WERI-Rb-1 (cell line): ENCODE measurements at regions not wholly inside any gene's neighbourhood (a gene's known extent, or its start where the extent isn't known, plus 50 kb on each side); places are given as distances from the start of the nearest gene placed in this dataset.

Experiments used
- DNase-seq: peaks from one replicate; pipeline ENCODE4 v3.0.0-alpha.2; 2020
- H3K27ac ChIP-seq: fragments of 250-450 bp; sonication (Bioruptor Pico); 2 replicates; pipeline ENCODE4 v1.5.1; 2020; ENCODE audit warnings: mild to moderate bottlenecking, moderate library complexity
- H3K27me3 ChIP-seq: fragments of 250-450 bp; sonication (Bioruptor Pico); 2 replicates; pipeline ENCODE4 v1.5.1; 2021; ENCODE audit warnings: mild to moderate bottlenecking, low read depth, moderate library complexity; ENCODE audit not compliant: insufficient read depth, severe bottlenecking
- H3K36me3 ChIP-seq: fragments of 250-450 bp; sonication (Bioruptor Pico); 2 replicates; pipeline ENCODE4 v1.5.1; 2020; ENCODE audit warnings: mild to moderate bottlenecking, moderate library complexity
- H3K4me3 ChIP-seq: 2 replicates; pipeline ENCODE4 v1.5.1; 2011; ENCODE audit warnings: low read depth, mild to moderate bottlenecking, control low read depth, low read length
- H3K9me3 ChIP-seq: fragments of 250-450 bp; sonication (Bioruptor Pico); 2 replicates; pipeline ENCODE4 v1.5.1; 2021; ENCODE audit warnings: mild to moderate bottlenecking, moderate library complexity; ENCODE audit not compliant: severe bottlenecking
- CTCF ChIP-seq: IDR thresholded peaks from 2 replicates; pipeline ENCODE4 v1.5.1; 2011; ENCODE audit warnings: low read depth, mild to moderate bottlenecking, control low read depth, inconsistent platforms, low read length

- no peak for TF ChIP-seq CTCF
- H3K27me3 ChIP-seq = no peaks in the 10 kb centered on the region
- no peaks in the 10 kb centered on the region for H3K36me3 ChIP-seq
- H3K27ac ChIP-seq = no peak overlapping the region
- DNase-seq = no peak
- no peak overlapping the region for H3K4me3 ChIP-seq
- no peaks in the 10 kb centered on the region for H3K9me3 ChIP-seq
These were observed 598.3 kb upstream of the ZNF385D start for GRCh38 chr3:22349215-22349851.

DNA sequence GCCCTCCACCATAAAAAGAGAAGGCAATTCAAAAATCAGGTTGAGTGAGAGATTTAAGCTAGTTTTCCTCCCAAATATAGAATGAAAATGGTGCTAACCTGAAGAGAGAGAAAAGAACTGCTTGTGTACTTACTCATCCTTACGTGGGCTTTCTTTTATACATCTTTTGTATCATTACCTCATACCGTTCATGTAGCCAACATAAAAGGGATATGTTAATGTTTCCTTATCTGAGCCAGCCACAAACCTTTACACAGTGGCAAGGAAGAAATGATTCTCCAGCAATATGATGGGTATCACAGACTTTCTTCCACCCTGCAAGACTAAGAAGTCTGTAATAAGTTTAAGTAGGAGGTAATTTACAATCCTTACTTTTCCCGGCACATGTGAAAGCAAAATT, 600.8 kb upstream of the ZNF385D start:
- H3K27ac ChIP-seq = no peak overlapping the region
- H3K9me3 ChIP-seq = no peaks in the 10 kb centered on the region
- no peaks in the 10 kb centered on the region for H3K36me3 ChIP-seq
- DNase-seq = no peak
- no peak for TF ChIP-seq CTCF
- no peak overlapping the region for H3K4me3 ChIP-seq
- no peaks in the 10 kb centered on the region for H3K27me3 ChIP-seq

GRCh38 chr3:22353126-22353525, 602.1 kb upstream of the ZNF385D start:
- H3K27ac ChIP-seq = no peak overlapping the region
- H3K36me3 ChIP-seq = no peaks in the 10 kb centered on the region
- DNase-seq = no peak
- H3K27me3 ChIP-seq = no peaks in the 10 kb centered on the region
- no peaks in the 10 kb centered on the region for H3K9me3 ChIP-seq
- H3K4me3 ChIP-seq = no peak overlapping the region
- TF ChIP-seq CTCF = no peak

DNA sequence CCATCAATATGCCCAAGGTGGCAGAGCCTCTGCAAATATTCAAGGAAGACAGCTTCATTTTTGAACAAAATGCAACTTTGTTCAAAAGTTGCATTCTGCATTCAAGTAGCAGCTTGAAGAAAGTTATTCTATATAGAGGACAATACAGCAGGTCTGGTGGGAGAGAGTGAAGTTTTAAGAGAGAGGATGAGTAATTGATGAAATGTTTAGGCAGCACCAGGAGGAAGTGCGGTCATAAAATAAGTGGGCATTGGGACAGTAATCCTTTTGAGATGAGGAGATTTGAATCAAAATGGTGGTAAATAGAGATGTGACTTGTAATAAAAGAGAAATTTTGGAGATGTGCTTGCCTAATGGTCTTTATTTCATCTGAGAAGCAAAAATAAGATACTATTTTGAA, 607.3 kb upstream of the ZNF385D start:
- no peak overlapping the region for H3K4me3 ChIP-seq
- no peak for TF ChIP-seq CTCF
- no peaks in the 10 kb centered on the region for H3K36me3 ChIP-seq
- H3K9me3 ChIP-seq = no peaks in the 10 kb centered on the region
- DNase-seq = no peak
- no peaks in the 10 kb centered on the region for H3K27me3 ChIP-seq
- H3K27ac ChIP-seq = no peak overlapping the region

DNA sequence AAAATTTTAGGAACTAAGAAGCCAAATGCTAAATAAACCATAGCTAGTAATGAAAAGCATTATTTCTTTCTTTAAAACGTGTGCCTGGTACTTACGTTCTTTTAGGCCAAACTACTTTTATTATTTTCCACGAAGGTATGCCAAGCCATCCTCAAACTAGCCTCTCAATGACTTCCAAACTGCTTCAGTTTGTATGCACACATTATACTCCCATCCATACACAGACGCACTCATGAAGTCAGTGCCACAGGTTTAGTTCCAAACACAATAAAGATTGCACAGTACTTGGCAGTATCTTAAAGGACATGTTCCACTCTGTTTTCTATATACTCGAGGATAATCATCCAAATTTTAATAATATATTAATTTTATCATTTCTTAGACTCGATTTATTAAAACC, 609.2 kb upstream of the ZNF385D start:
- TF ChIP-seq CTCF = no peak
- no peaks in the 10 kb centered on the region for H3K9me3 ChIP-seq
- no peak overlapping the region for H3K27ac ChIP-seq
- no peak for DNase-seq
- H3K4me3 ChIP-seq = no peak overlapping the region
- no peaks in the 10 kb centered on the region for H3K36me3 ChIP-seq
- no peaks in the 10 kb centered on the region for H3K27me3 ChIP-seq

GRCh38 chr3:22360970-22361369, 610.0 kb upstream of the ZNF385D start:
- DNase-seq = no peak
- no peak overlapping the region for H3K27ac ChIP-seq
- H3K9me3 ChIP-seq = no peaks in the 10 kb centered on the region
- H3K4me3 ChIP-seq = no peak overlapping the region
- H3K36me3 ChIP-seq = no peaks in the 10 kb centered on the region
- H3K27me3 ChIP-seq = no peaks in the 10 kb centered on the region
- TF ChIP-seq CTCF = no peak
